ENCODE measurements at regions not wholly inside any gene's neighbourhood (a gene's known extent, or its start where the extent isn't known, plus 50 kb on each side); places are given as distances from the start of the nearest gene placed in this dataset.

- no peak for TF ChIP-seq ATF7-NPFF (CRISPR knock-in tag; IDR thresholded peaks at IDR 0.05; ENCODE audit: low read depth)
These were observed 207.0 kb upstream of the SKOR2 start (continued) for GRCh38 chr18:47458483-47458882.

GRCh38 chr18:47457614-47458013 is 206.2 kb upstream of the SKOR2 start:
- peaks cover 0 to 3% of the 10 kb centered on the region in 2 experiments; a peak in 2 of 5 replicates for H3K27me3 ChIP-seq (ENCODE audit: control insufficient read depth in 1 of 2, insufficient read depth in 2 of 2, low read length in 2 of 2)
- H3K4me3 ChIP-seq (replicated peaks in 1 of 3; ENCODE audit: insufficient read depth in 1 of 3, low read depth in 2 of 3, low read length in 3 of 3): no peak overlapping the region
- ChIA-PET POLR2A (no interaction called here), CTCF (ENCODE audit: low intra/inter-chr PET ratio, low total read pairs) (no interaction called here)
- no peak for FAIRE-seq
- no peaks in the 10 kb centered on the region for H3K9me3 ChIP-seq (ENCODE audit: low read length)
- H3K9ac ChIP-seq (ENCODE audit: insufficient read depth, low read depth, low read length): no peak overlapping the region
- DNase-seq (ENCODE audit: low spot score): no peak
- intact Hi-C loops (cut with micrococcal nuclease; ENCODE audit: unreplicated experiment) (no loop called here), in situ Hi-C loops (cut with HindIII; ENCODE audit: extremely low pct_ligation_motif_present, low pct_unique_long_range_greater_than_20kb) (no loop called here)
- no peak for ATAC-seq
- no peaks in the 10 kb centered on the region for H3K36me3 ChIP-seq (replicated peaks in 1 of 2; ENCODE audit: control insufficient read depth in 1 of 2, insufficient read depth in 2 of 2, low read length in 2 of 2)
- no peaks in the 10 kb centered on the region for H4K20me1 ChIP-seq (ENCODE audit: insufficient read depth, low read length)
- H3K4me1 ChIP-seq (ENCODE audit: insufficient read depth, low read length): no peaks in the 10 kb centered on the region
- BruUV-seq (replicated peaks): no TSS peak
- H3K4me2 ChIP-seq (ENCODE audit: low read depth, low read length): no peak overlapping the region
- TF ChIP-seq KDM4B (CRISPR knock-in tag; IDR thresholded peaks at IDR 0.05) (no peak), SKIL (CRISPR knock-in tag; IDR thresholded peaks at IDR 0.05; ENCODE audit: borderline replicate concordance) (no peak)
- no peaks in the 10 kb centered on the region for H3K79me2 ChIP-seq (ENCODE audit: insufficient read depth, low read length)
- H2AFZ ChIP-seq (ENCODE audit: low read length): no peak overlapping the region
- H3K27ac ChIP-seq (ENCODE audit: extremely low read length, insufficient read depth, low read length): no peak overlapping the region
- WGBS (ENCODE audit: low lambda C conversion rate): 0% methylated on average over 1 of the region's 1 CpG

- in situ Hi-C loops (cut with HindIII; ENCODE audit: extremely low pct_ligation_motif_present, low pct_unique_long_range_greater_than_20kb): no loop called here
These were observed 201.6 kb upstream of the SKOR2 start for GRCh38 chr18:47453038-47453437.

More at GRCh38 chr18:47453038-47453437, 201.6 kb upstream of the SKOR2 start:
- TF ChIP-seq ZNF570 (CRISPR knock-in tag; IDR thresholded peaks at IDR 0.05; ENCODE audit: borderline replicate concordance): no peak
- TF ChIP-seq CEBPB (IDR thresholded peaks at IDR 0.05; ENCODE audit: borderline replicate concordance, low read depth, low read length): peak; percentile 46; the same call in 1 of the 2 replicates
- CTCF ChIA-PET (ENCODE audit: low intra/inter-chr PET ratio, low total read pairs): no interaction called here
- no TSS peak for BruUV-seq (replicated peaks)
- intact Hi-C loops (cut with micrococcal nuclease; ENCODE audit: unreplicated experiment): no loop called here
- Histone ChIP-seq H3K27ac (ENCODE audit: extremely low read length, insufficient read depth, low read length) (no peak overlapping the region), H3K4me1 (ENCODE audit: insufficient read depth, low read length) (no peaks in the 10 kb centered on the region), H3K27me3 (ENCODE audit: control insufficient read depth in 1 of 2, insufficient read depth in 2 of 2, low read length in 2 of 2) (peaks cover 0 to 4% of the 10 kb centered on the region in 2 experiments; a peak in 2 of 5 replicates), H3K4me2 (ENCODE audit: low read depth, low read length) (no peak overlapping the region), H3K4me3 (replicated peaks in 1 of 3; ENCODE audit: insufficient read depth in 1 of 3, low read depth in 2 of 3, low read length in 3 of 3) (no peak overlapping the region), H2AFZ (ENCODE audit: low read length) (no peak overlapping the region), H3K9ac (ENCODE audit: insufficient read depth, low read depth, low read length) (no peak overlapping the region), H4K20me1 (ENCODE audit: insufficient read depth, low read length) (no peaks in the 10 kb centered on the region), H3K9me3 (ENCODE audit: low read length) (no peaks in the 10 kb centered on the region), H3K36me3 (replicated peaks in 1 of 2; ENCODE audit: control insufficient read depth in 1 of 2, insufficient read depth in 2 of 2, low read length in 2 of 2) (no peaks in the 10 kb centered on the region), H3K79me2 (ENCODE audit: insufficient read depth, low read length) (no peaks in the 10 kb centered on the region)
- 51% methylated on average over 4 of the region's 4 CpGs for WGBS (ENCODE audit: low lambda C conversion rate)
- ATAC-seq (no peak), FAIRE-seq (no peak), DNase-seq (ENCODE audit: low spot score) (no peak)
- POLR2A ChIA-PET: no interaction called here
